Activated CD8-positive, alpha-beta memory T cell treated with anti-CD3 and anti-CD28 coated beads, Interleukin-2, amount 10 ng/mL, durations not matched to agents 7 days and 5 days (primary cell): ENCODE measurements at regions not wholly inside any gene's neighbourhood (a gene's known extent, or its start where the extent isn't known, plus 50 kb on each side); places are given as distances from the start of the nearest gene placed in this dataset.
"Not testable (repeated sequence)": the region's sequence is repeated elsewhere in the genome, so short reads cannot be mapped to it uniquely, and the experiment has no call there.

Source experiments
- ATAC-seq: fragments of 150-1000 bp; cut with Tn5 transposase; one replicate; pipeline ENCODE4 v1.10.0; 2021; ENCODE audit warnings: moderate library complexity
- CTCF ChIA-PET: fragments of 350-600 bp; sonication (Branson Sonifier 250); formaldehyde crosslinking; loops from one replicate; lab custom pipeline; 2021; ENCODE audit warnings: antibody characterized with exemption; lab: Charles Lee
- DNase-seq: peaks from one replicate; pipeline ENCODE4 v3.0.0-alpha.2; 2020
- H3K27ac Mint-ChIP-seq: one replicate; pipeline ENCODE4 v1.8.0; 2021; ENCODE audit warnings: mild to moderate bottlenecking, mixed read lengths
- H3K27me3 Mint-ChIP-seq: one replicate; pipeline ENCODE4 v1.8.0; 2021; ENCODE audit warnings: mixed read lengths
- H3K36me3 Mint-ChIP-seq: one replicate; pipeline ENCODE4 v1.8.0; 2021; ENCODE audit warnings: mild to moderate bottlenecking, mixed read lengths
- H3K4me1 Mint-ChIP-seq: one replicate; pipeline ENCODE4 v1.8.0; 2021; ENCODE audit warnings: mixed read lengths
- H3K4me3 Mint-ChIP-seq: one replicate; pipeline ENCODE4 v1.8.0; 2021; ENCODE audit warnings: mild to moderate bottlenecking, moderate library complexity, mixed read lengths
- H3K9me3 Mint-ChIP-seq: one replicate; pipeline ENCODE4 v1.8.0; 2022; ENCODE audit warnings: low read depth, mixed read lengths

GRCh38 chr2:7686016-7686385 is 768.8 kb downstream of the RNF144A start:
- H3K4me3 Mint-ChIP-seq, result no peak overlapping the region
- no peak for DNase-seq
- H3K4me1 Mint-ChIP-seq, result peaks cover 12% of the 10 kb centered on the region
- peaks cover 23% of the 10 kb centered on the region for H3K36me3 Mint-ChIP-seq
- CTCF ChIA-PET, result interaction anchor here (1.3 to 1.5 kb wide), 2 partner anchors 13 to 14 kb away, joined by 4 to 8 read pairs; no protein-coding TSS in a partner anchor
- no peak overlapping the region for H3K27ac Mint-ChIP-seq
- no peaks in the 10 kb centered on the region for H3K27me3 Mint-ChIP-seq
- H3K9me3 Mint-ChIP-seq, result peaks cover 3% of the 10 kb centered on the region
- no peak for ATAC-seq

- Mint-ChIP-seq H3K4me3 (peak overlapping the region; percentile 4), H3K4me1 (peaks cover 58% of the 10 kb centered on the region), H3K36me3 (peaks cover 20% of the 10 kb centered on the region), H3K27ac (peak overlapping the region; percentile 90), H3K9me3 (no peaks in the 10 kb centered on the region), H3K27me3 (no peaks in the 10 kb centered on the region)
- CTCF ChIA-PET, result interaction anchor here (1.1 to 4.2 kb wide), 4 partner anchors 20 to 255 kb away, joined by 3 to 23 read pairs (median 5); no protein-coding TSS in a partner anchor
- DNase-seq, result no peak
- no peak for ATAC-seq
Measured at GRCh38 chr2:7691961-7692656, 774.9 kb downstream of the RNF144A start.

- Mint-ChIP-seq H3K36me3 (peaks cover 20% of the 10 kb centered on the region), H3K9me3 (peaks cover 4% of the 10 kb centered on the region), H3K4me1 (peaks cover 58% of the 10 kb centered on the region), H3K4me3 (peak overlapping the region; percentile 44), H3K27ac (peak overlapping the region; percentile 90), H3K27me3 (no peaks in the 10 kb centered on the region)
- CTCF ChIA-PET, result interaction anchor here (0.5 to 4.2 kb wide), 6 partner anchors 10 to 256 kb away, joined by 3 to 23 read pairs (median 4); no protein-coding TSS in a partner anchor
- ATAC-seq (peak; percentile 6), DNase-seq (no peak)
Measured at GRCh38 chr2:7692657-7693161, 775.5 kb downstream of the RNF144A start.

- peaks cover 4% of the 10 kb centered on the region for H3K9me3 Mint-ChIP-seq
- H3K4me3 Mint-ChIP-seq, result peak overlapping the region; percentile 44
- peaks cover 16% of the 10 kb centered on the region for H3K36me3 Mint-ChIP-seq
- no peaks in the 10 kb centered on the region for H3K27me3 Mint-ChIP-seq
- CTCF ChIA-PET, result interaction anchor here (0.5 to 4.2 kb wide), 6 partner anchors 9 to 257 kb away, joined by 3 to 23 read pairs (median 4); no protein-coding TSS in a partner anchor
- ATAC-seq (no peak), DNase-seq (no peak)
- peak overlapping the region; percentile 90 for H3K27ac Mint-ChIP-seq
- H3K4me1 Mint-ChIP-seq, result peaks cover 53% of the 10 kb centered on the region
Measured at GRCh38 chr2:7693246-7694075, 776.2 kb downstream of the RNF144A start.

- Mint-ChIP-seq H3K4me1 (peaks cover 48% of the 10 kb centered on the region), H3K27me3 (no peaks in the 10 kb centered on the region), H3K9me3 (peaks cover 4% of the 10 kb centered on the region), H3K4me3 (peak overlapping the region; percentile 44), H3K27ac (peak overlapping the region; percentile 90), H3K36me3 (peaks cover 19% of the 10 kb centered on the region)
- CTCF ChIA-PET, result interaction anchor here (1.0 to 4.2 kb wide), 5 partner anchors 23 to 44 kb away, joined by 3 to 23 read pairs (median 7); no protein-coding TSS in a partner anchor
- ATAC-seq, result peak; percentile 88
- peak; percentile 77 for DNase-seq
Measured at GRCh38 chr2:7694076-7694985, 777.1 kb downstream of the RNF144A start.

GRCh38 chr2:7696556-7696955 is 779.3 kb downstream of the RNF144A start:
- Mint-ChIP-seq H3K4me1 (peaks cover 44% of the 10 kb centered on the region), H3K36me3 (peaks cover 21% of the 10 kb centered on the region)
- H3K27me3 Mint-ChIP-seq, H3K27ac Mint-ChIP-seq, ATAC-seq, H3K9me3 Mint-ChIP-seq, H3K4me3 Mint-ChIP-seq, DNase-seq: not testable (repeated sequence)
- CTCF ChIA-PET, result interaction anchor here (0.6 to 1.3 kb wide), 2 partner anchors 14 to 30 kb away, joined by 3 read pairs; no protein-coding TSS in a partner anchor

GRCh38 chr2:7697052-7697451 is 779.8 kb downstream of the RNF144A start:
- CTCF ChIA-PET, result no interaction called here

GRCh38 chr2:7701791-7702190 is 784.6 kb downstream of the RNF144A start:
- CTCF ChIA-PET, result interaction anchor here (0.7 kb wide), 1 partner anchor 9 kb away, joined by 3 read pairs; no protein-coding TSS in a partner anchor
- Mint-ChIP-seq H3K4me1 (peaks cover 11% of the 10 kb centered on the region), H3K4me3 (no peak overlapping the region), H3K27me3 (no peaks in the 10 kb centered on the region), H3K27ac (no peak overlapping the region), H3K9me3 (peaks cover 4% of the 10 kb centered on the region), H3K36me3 (peaks cover 15% of the 10 kb centered on the region)
- ATAC-seq (no peak), DNase-seq (no peak)

More at GRCh38 chr2:7697052-7697451, 779.8 kb downstream of the RNF144A start:
- DNase-seq (no peak), ATAC-seq (no peak)
- Mint-ChIP-seq H3K27me3 (no peaks in the 10 kb centered on the region), H3K4me3 (no peak overlapping the region), H3K27ac (no peak overlapping the region), H3K9me3 (peaks cover 4% of the 10 kb centered on the region), H3K4me1 (peaks cover 40% of the 10 kb centered on the region), H3K36me3 (peaks cover 21% of the 10 kb centered on the region)

- H3K4me3 Mint-ChIP-seq, result no peak overlapping the region
- DNase-seq (no peak), ATAC-seq (no peak)
- H3K27me3 Mint-ChIP-seq, result no peaks in the 10 kb centered on the region
- CTCF ChIA-PET, result no interaction called here
- H3K4me1 Mint-ChIP-seq, result peaks cover 11% of the 10 kb centered on the region
- peaks cover 13% of the 10 kb centered on the region for H3K36me3 Mint-ChIP-seq
- H3K9me3 Mint-ChIP-seq, result no peaks in the 10 kb centered on the region
- H3K27ac Mint-ChIP-seq, result no peak overlapping the region
Measured at GRCh38 chr2:7703048-7703447, 785.8 kb downstream of the RNF144A start.

GRCh38 chr2:7703543-7704144 is 786.4 kb downstream of the RNF144A start:
- Mint-ChIP-seq H3K27me3 (no peaks in the 10 kb centered on the region), H3K36me3 (peaks cover 13% of the 10 kb centered on the region), H3K4me3 (no peak overlapping the region), H3K27ac (no peak overlapping the region), H3K4me1 (peaks cover 11% of the 10 kb centered on the region), H3K9me3 (no peaks in the 10 kb centered on the region)
- CTCF ChIA-PET, result no interaction called here
- DNase-seq, result no peak
- no peak for ATAC-seq

- ATAC-seq, result no peak
- Mint-ChIP-seq H3K4me1 (peaks cover 11% of the 10 kb centered on the region), H3K36me3 (peaks cover 10% of the 10 kb centered on the region), H3K27ac (no peak overlapping the region), H3K27me3 (no peaks in the 10 kb centered on the region), H3K9me3 (no peaks in the 10 kb centered on the region), H3K4me3 (no peak overlapping the region)
- no peak for DNase-seq
- CTCF ChIA-PET, result no interaction called here
Measured at GRCh38 chr2:7704296-7704865, 787.2 kb downstream of the RNF144A start.

GRCh38 chr2:7706791-7707190 is 789.6 kb downstream of the RNF144A start:
- Mint-ChIP-seq H3K4me1 (peaks cover 14% of the 10 kb centered on the region), H3K9me3 (no peaks in the 10 kb centered on the region), H3K27me3 (no peaks in the 10 kb centered on the region), H3K4me3 (no peak overlapping the region), H3K27ac (no peak overlapping the region), H3K36me3 (peaks cover 11% of the 10 kb centered on the region)
- no peak for DNase-seq
- CTCF ChIA-PET, result no interaction called here
- ATAC-seq, result no peak
